ENCODE measurements at regions not wholly inside any gene's neighbourhood (a gene's known extent, or its start where the extent isn't known, plus 50 kb on each side); places are given as distances from the start of the nearest gene placed in this dataset.

- no peak for TF ChIP-seq POLR2A (IDR thresholded peaks at IDR 0.05; ENCODE audit: low read length)
- no peak for TF ChIP-seq GATA1 (IDR thresholded peaks at IDR 0.05; ENCODE audit: low read depth, low read length)
Measured at GRCh38 chr6:80658926-80659325, 552.5 kb downstream of the BCKDHB start.

Measured in erythroblast (primary cell).